Fibroblast of the conjunctiva (primary cell): ENCODE measurements at regions not wholly inside any gene's neighbourhood (a gene's known extent, or its start where the extent isn't known, plus 50 kb on each side); places are given as distances from the start of the nearest gene placed in this dataset.

ENCODE experiments used
- DNase-seq: peaks from one replicate; pipeline ENCODE4 v3.0.0-alpha.2; 2010; ENCODE audit warnings: low read depth

GRCh38 chr17:6940186-6940649 lies 55.6 kb upstream of the ALOX12 start:
- no peak for DNase-seq

GRCh38 chr17:6941989-6942388 lies 53.9 kb upstream of the ALOX12 start:
- no peak for DNase-seq

GRCh38 chr17:6943406-6943805 lies 52.4 kb upstream of the ALOX12 start:
- DNase-seq = no peak
